NCI-H748 (cell line): ENCODE measurements at regions not wholly inside any gene's neighbourhood (a gene's known extent, or its start where the extent isn't known, plus 50 kb on each side); places are given as distances from the start of the nearest gene placed in this dataset.
A peak's percentile ranks its signal among the peaks of the same experiment; 100 is the strongest.

Experiments used
- DNase-seq: peaks from one replicate; lab custom pipeline; 2025; ENCODE audit not compliant: unreplicated experiment; lab: John Stamatoyannopoulos, UW

- DNase-seq = no peak
Observed at GRCh38 chr6:51213811-51214210, 395.1 kb downstream of the TFAP2B start.

GRCh38 chr6:51214442-51214841 lies 395.8 kb downstream of the TFAP2B start:
- no peak for DNase-seq

DNA sequence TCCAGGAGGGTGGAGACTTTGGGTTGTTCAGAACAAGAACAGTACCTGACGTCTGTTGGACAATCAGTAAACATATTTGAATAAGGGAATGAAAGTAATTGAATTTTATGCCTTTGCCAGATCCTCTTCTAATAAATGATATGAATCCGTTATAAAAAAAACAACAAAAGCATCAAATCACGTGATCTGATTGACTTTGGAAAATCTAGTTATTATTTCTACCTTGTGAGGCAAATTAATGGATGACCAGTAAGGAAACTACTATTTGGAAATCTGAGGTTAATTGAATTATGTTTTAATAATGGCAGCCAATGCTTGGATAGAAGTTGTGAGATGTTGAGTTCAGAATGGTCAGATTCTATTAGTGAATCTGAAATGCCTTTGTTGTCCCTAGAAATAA lies 399.5 kb downstream of the TFAP2B start:
- no peak for DNase-seq

GRCh38 chr6:51224580-51225240 lies 406.0 kb downstream of the TFAP2B start:
- DNase-seq = peak; percentile 83

DNA sequence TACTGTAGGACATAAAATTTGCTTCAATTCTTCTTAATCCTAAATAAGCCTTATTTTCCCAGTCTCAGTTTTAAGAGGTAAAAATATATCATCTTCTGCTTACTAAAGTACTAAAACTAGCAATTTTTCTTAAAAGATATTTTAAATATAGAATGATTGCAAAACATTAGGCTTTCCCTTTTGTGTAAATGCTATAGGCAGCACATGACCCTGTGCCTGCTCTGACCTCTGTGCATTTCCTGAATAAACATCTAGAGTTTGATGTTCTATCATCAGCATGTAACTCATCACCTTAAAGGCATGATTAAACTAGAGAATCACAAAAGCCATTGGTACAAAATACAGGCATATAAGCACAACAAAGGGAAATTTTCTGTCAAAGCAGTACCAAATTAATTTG lies 422.7 kb downstream of the TFAP2B start:
- no peak for DNase-seq

- no peak for DNase-seq
Observed at GRCh38 chr6:51249798-51250197, 431.1 kb downstream of the TFAP2B start.

DNA sequence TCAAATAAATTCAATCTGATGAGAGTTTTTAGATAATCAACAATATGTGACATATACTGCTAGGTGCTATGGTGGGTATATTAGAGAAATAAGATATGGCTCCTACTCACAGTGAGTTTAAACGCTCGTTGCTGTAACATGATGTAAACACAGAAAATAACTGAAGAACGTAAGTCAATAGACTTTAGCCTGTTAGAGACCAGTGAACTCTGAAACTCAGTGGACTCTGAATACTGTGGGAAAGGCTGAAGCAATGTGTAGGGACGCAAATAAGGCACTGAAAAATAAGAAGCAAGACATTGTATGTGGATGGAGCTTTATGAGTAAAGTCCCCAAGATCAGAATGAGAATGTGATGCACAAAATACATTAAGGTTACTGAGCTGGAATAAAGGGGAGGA lies 431.6 kb downstream of the TFAP2B start:
- no peak for DNase-seq

- no peak for DNase-seq
Observed at GRCh38 chr6:51257938-51258337, 439.3 kb downstream of the TFAP2B start.

- DNase-seq = no peak
Observed at GRCh38 chr6:51260003-51260402, 441.3 kb downstream of the TFAP2B start.

- DNase-seq = no peak
Observed at GRCh38 chr6:51261691-51262090, 443.0 kb downstream of the TFAP2B start.

GRCh38 chr6:51265426-51265825 lies 446.8 kb downstream of the TFAP2B start:
- no peak for DNase-seq

- no peak for DNase-seq
Observed at GRCh38 chr6:51266604-51267003, 447.9 kb downstream of the TFAP2B start.

DNA sequence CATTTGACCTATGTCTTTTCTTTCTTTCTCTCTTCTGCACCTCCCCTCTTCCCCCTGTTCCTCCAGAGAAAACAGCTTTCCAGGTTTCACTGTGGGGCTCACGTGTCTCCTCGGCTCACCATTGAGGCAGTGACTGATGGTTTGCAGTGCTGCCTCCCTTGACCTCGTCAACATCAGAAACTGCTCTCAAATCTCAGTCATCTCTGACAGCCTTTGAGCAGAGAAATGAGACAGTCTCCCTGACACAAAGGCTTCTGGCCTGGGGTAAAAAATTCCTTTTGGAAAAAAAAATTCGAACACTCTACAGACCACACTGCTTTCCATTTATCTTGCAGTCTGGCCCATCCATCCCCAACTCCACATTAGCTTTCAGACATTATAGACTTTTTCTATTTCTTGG lies 450.0 kb downstream of the TFAP2B start:
- DNase-seq = no peak

DNA sequence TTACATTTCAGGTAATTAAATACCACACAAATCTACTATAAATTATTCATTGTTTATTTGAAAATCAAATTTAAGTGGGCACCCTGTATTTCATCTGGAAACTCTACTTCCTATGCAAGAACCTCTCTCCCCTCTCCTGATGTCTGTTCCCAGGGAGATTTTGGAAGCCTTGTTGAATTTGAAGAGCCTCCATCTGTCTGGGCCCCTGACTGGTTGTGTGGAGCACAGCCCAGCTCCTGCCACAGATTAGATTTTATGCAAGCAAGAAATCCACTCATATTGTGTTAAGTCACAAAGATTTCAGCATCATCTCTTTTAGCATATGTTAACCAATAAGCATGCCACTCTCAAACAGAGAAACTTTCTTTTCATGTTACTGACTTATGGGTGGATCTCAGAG lies 451.2 kb downstream of the TFAP2B start:
- no peak for DNase-seq

- no peak for DNase-seq
Observed at GRCh38 chr6:51271615-51272014, 452.9 kb downstream of the TFAP2B start.

DNA sequence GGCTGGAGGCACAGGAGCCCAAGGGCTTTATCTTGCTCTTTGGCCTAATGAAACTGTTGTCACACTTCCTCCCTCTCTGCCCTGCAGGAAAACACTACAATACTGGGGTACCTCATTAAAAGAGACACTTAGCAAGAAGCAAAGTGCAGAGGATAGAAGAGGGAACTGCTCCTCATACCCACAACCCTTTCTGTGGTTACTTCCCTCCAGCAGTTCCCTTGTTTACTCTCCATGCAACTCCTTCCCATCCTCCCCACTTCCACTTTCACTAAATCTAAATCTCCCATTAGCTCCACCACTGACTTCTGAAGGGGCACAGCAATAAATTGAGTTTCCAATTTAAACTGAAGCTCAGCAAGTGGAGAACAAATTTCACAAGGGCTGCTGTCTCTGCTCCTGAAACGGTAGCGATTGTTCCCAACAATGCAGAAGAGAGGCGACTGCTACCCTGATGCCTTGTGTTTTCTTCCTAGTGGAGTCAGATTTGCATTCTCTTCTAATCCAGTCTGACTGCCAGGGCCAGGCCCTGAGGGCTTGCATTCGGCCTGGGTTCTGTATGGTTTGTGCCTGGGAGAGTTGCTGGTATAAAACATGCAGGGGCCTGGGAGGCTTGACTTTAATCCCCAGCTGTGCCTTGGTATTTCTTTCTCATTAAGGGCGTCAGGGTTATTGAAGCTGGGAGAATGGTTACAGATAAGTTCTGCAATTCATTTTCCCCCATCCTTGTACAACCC lies 454.7 kb downstream of the TFAP2B start:
- DNase-seq = no peak

- no peak for DNase-seq
Observed at GRCh38 chr6:51277474-51277873, 458.8 kb downstream of the TFAP2B start.

DNA sequence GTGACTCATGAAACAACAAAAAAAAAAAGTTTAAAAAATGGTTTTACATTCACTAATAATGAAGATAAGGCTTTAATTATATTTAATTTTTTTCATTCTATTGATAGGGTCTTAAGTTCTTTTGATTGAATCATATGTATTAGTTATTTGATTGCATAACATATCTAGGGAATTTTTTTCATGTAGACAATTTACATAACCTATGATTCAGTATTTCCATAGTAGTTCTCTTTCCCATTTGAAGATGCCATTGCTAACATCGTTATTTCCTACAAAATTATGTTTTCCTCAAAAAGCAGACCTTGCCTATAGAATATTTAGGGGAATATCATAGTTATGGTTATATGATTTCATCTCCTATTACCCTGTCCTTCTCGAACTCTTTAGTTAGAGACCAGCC lies 463.4 kb downstream of the TFAP2B start:
- no peak for DNase-seq

DNA sequence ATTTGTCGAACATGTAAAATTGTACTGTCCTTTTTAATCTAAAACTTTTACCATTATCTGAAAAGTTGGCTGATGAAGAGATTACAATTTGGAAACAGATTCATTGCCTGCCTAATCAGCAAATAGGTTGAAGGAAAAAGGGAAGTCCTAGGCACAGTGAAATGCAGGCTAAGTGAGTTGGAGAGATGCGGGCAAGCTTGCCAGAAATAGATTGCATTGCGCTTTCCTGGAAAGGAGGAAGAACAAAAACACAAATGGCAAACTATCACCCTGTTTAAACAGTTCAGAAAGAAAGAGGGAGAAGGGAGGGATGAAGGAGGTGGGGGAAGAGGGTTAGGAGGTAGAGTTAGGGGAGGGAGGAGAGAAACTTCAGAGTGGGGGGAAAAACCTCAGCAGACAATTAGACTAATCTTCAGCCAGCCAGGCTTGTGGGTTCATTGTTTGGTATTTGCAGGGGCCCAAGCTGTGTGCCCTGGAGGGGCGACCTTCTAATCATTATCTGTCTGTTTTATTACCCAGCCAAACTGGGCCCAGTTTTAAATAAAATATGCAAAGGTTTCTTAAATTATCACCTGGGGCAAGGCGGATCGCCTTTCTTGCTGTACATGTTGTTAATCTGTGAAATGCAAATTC lies 465.2 kb downstream of the TFAP2B start:
- no peak for DNase-seq

GRCh38 chr6:51285876-51286275 lies 467.2 kb downstream of the TFAP2B start:
- no peak for DNase-seq

DNA sequence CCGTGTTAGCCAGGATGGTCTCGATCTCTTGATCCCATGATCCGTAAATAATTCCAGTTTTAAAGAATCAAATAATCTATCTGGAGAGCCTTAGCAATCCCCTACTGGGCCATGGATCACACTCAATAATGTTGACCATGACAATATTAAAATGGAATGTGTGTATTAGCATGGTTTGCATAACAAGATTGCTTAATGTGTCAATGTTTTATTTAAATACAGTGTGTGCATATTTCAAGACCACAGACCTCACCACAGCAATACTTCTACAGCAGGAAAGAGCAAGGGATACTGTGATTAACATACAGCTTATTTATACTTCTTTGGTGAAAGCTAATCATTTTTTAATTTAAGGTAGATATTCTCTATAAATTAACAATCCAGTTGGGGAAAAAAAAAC lies 470.4 kb downstream of the TFAP2B start:
- DNase-seq = no peak

GRCh38 chr6:51292659-51293058 lies 474.0 kb downstream of the TFAP2B start:
- DNase-seq = no peak
